ENCODE measurements at regions not wholly inside any gene's neighbourhood (a gene's known extent, or its start where the extent isn't known, plus 50 kb on each side); places are given as distances from the start of the nearest gene placed in this dataset.
"Not testable (repeated sequence)": the region's sequence is repeated elsewhere in the genome, so short reads cannot be mapped to it uniquely, and the experiment has no call there.

DNA sequence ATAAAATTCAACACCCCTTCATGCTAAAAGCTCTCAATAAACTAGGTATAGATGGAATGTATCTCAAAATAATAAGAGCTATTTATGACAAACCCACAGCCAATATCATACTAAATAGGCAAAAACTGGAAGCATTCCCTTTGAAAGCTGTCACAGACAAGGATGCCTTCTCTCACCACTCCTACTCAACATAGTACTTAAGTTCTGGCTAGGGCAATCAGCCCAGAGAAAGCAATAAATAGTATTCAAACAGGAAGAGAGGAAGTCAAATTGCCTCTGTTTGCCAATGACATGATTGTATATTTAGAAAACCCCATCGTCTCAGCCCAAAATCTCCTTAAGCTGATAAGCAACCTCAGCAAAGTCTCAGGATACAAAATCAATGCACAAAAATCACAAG lies 673.8 kb upstream of the IGFBP3 start:
- TF ChIP-seq, protein P1, sequence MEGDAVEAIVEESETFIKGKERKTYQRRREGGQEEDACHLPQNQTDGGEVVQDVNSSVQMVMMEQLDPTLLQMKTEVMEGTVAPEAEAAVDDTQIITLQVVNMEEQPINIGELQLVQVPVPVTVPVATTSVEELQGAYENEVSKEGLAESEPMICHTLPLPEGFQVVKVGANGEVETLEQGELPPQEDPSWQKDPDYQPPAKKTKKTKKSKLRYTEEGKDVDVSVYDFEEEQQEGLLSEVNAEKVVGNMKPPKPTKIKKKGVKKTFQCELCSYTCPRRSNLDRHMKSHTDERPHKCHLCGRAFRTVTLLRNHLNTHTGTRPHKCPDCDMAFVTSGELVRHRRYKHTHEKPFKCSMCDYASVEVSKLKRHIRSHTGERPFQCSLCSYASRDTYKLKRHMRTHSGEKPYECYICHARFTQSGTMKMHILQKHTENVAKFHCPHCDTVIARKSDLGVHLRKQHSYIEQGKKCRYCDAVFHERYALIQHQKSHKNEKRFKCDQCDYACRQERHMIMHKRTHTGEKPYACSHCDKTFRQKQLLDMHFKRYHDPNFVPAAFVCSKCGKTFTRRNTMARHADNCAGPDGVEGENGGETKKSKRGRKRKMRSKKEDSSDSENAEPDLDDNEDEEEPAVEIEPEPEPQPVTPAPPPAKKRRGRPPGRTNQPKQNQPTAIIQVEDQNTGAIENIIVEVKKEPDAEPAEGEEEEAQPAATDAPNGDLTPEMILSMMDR (IDR thresholded peaks at IDR 0.05): not testable (repeated sequence)
- TF ChIP-seq EZH2phosphoT487 (IDR thresholded peaks at IDR 0.05): not testable (repeated sequence)
